Gastrocnemius medialis (tissue), 4 donors: ENCODE measurements at regions not wholly inside any gene's neighbourhood (a gene's known extent, or its start where the extent isn't known, plus 50 kb on each side); places are given as distances from the start of the nearest gene placed in this dataset.

Source experiments
- CTCF ChIP-seq, 5 experiments: fragments of 450-650 bp in 3 of 5; fragments of 200-600 bp in 2 of 5; sonication (generic) in 2 of 5; IDR thresholded peaks in 4 of 5; conservative IDR thresholded peaks in 1 of 5; 1 replicate in 4 of 5; 2 replicates in 1 of 5; pipeline ENCODE4 v1.5.1; 2016 to 2019; ENCODE audit warnings: antibody characterized with exemption in 5 of 5, mild to moderate bottlenecking in 3 of 5, moderate library complexity in 3 of 5
- POLR2A ChIP-seq, 2 donors: fragments of 450-650 bp; IDR thresholded peaks; one replicate each; pipeline ENCODE4 v1.6.1; 2017; ENCODE audit warnings: antibody characterized with exemption in 2 of 2, mild to moderate bottlenecking in 2 of 2, moderate library complexity in 2 of 2

DNA sequence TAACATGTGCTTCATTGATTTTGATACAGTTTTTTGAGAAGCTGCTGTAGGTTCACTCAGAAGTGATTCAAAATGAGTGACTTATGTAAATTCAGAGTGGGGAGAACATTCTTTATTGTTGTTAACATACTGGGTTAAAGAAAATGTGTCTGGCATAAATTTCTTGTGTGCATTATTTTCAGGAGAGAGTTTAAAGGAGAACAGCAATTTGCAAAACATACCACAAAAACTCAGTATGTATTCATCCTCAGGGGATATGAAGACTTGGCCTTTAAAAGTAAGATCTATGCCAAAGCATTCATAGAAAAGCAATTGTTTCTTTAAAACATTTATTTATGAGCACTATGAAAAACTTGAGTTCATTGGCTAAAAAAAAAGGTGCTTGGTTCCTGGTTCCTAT is 1089.8 kb downstream of the ROBO2 start:
- no peak for TF ChIP-seq CTCF (IDR thresholded peaks at IDR 0.05 in 4 of 5, conservative IDR thresholded peaks at IDR 0.05 in 1 of 5)
- TF ChIP-seq POLR2A (IDR thresholded peaks at IDR 0.05): no peak
